H9 (cell line): ENCODE measurements at regions not wholly inside any gene's neighbourhood (a gene's known extent, or its start where the extent isn't known, plus 50 kb on each side); places are given as distances from the start of the nearest gene placed in this dataset.

ENCODE experiments used
- DNase-seq: peaks from one replicate; pipeline ENCODE4 v3.0.0-alpha.2; 2017
- H2AFZ ChIP-seq: one replicate; pipeline ENCODE4 v1.6.1; 2013; ENCODE audit warnings: mild to moderate bottlenecking, low read length, control low read depth, moderate library complexity
- H2AK5ac ChIP-seq: 2 replicates; pipeline ENCODE4 v1.6.1; 2013; ENCODE audit warnings: low read length, control low read depth, mixed read lengths; ENCODE audit not compliant: insufficient read length
- H2BK120ac ChIP-seq: one replicate; pipeline ENCODE4 v1.6.1; 2013; ENCODE audit warnings: low read depth, mild to moderate bottlenecking, low read length, control low read depth, inconsistent platforms; ENCODE audit not compliant: poor library complexity, severe bottlenecking
- H2BK12ac ChIP-seq: 2 replicates; pipeline ENCODE4 v1.6.1; 2013; ENCODE audit warnings: low read length, control low read depth, mixed read lengths, low read depth; ENCODE audit not compliant: insufficient read length
- H2BK15ac ChIP-seq: 2 replicates; pipeline ENCODE4 v1.6.1; 2013; ENCODE audit warnings: low read depth, low read length, control low read depth
- H2BK20ac ChIP-seq: one replicate; pipeline ENCODE4 v1.6.1; 2013; ENCODE audit warnings: low read depth, mild to moderate bottlenecking, low read length, control low read depth, inconsistent platforms; ENCODE audit not compliant: poor library complexity, severe bottlenecking
- H2BK5ac ChIP-seq: 2 replicates; pipeline ENCODE4 v1.6.1; 2013; ENCODE audit warnings: low read length, control low read depth, mixed read lengths; ENCODE audit not compliant: insufficient read length
- H3K14ac ChIP-seq: 2 replicates; pipeline ENCODE4 v1.6.1; 2013; ENCODE audit warnings: low read length, control low read depth; ENCODE audit not compliant: insufficient read depth
- H3K18ac ChIP-seq: 2 replicates; pipeline ENCODE4 v1.6.1; 2013; ENCODE audit warnings: low read depth, mild to moderate bottlenecking, mixed read lengths, low read length, control low read depth; ENCODE audit not compliant: insufficient read length
- H3K23ac ChIP-seq: 2 replicates; pipeline ENCODE4 v1.6.1; 2013; ENCODE audit warnings: low read length, control low read depth, mixed read lengths, low read depth; ENCODE audit not compliant: insufficient read length
- H3K23me2 ChIP-seq: 2 replicates; pipeline ENCODE4 v1.6.1; 2013; ENCODE audit warnings: low read depth, mild to moderate bottlenecking, mixed read lengths, low read length, control low read depth; ENCODE audit not compliant: insufficient read length, poor library complexity, severe bottlenecking
- H3K27ac ChIP-seq: 2 replicates; pipeline ENCODE4 v1.5.1; 2013; ENCODE audit warnings: low read length, control low read depth, mixed read lengths, low read depth; ENCODE audit not compliant: insufficient read length
- H3K27me3 ChIP-seq: 2 replicates; pipeline ENCODE4 v1.6.1; 2013; ENCODE audit warnings: low read length, control low read depth, inconsistent platforms; ENCODE audit not compliant: insufficient read depth
- H3K4ac ChIP-seq: 2 replicates; pipeline ENCODE4 v1.6.1; 2013; ENCODE audit warnings: low read depth, mild to moderate bottlenecking, control low read depth, inconsistent platforms, low read length, moderate library complexity
- H3K4me1 ChIP-seq: 2 replicates; pipeline ENCODE4 v1.6.1; 2013; ENCODE audit warnings: low read length, control low read depth, inconsistent platforms; ENCODE audit not compliant: insufficient read depth
- H3K4me2 ChIP-seq: 2 replicates; pipeline ENCODE4 v1.6.1; 2013; ENCODE audit warnings: low read length, control low read depth, mixed read lengths; ENCODE audit not compliant: insufficient read length, insufficient read depth
- H3K56ac ChIP-seq: 2 replicates; pipeline ENCODE4 v1.6.1; 2013; ENCODE audit warnings: low read depth, mild to moderate bottlenecking, mixed read lengths, low read length, control low read depth; ENCODE audit not compliant: insufficient read length
- H3K79me1 ChIP-seq: 2 replicates; pipeline ENCODE4 v1.6.1; 2013; ENCODE audit warnings: low read depth, mild to moderate bottlenecking, moderate library complexity, low read length, control low read depth, inconsistent platforms; ENCODE audit not compliant: insufficient read depth, poor library complexity, severe bottlenecking
- H3K79me2 ChIP-seq: 2 replicates; pipeline ENCODE4 v1.6.1; 2013; ENCODE audit warnings: low read length, control low read depth, inconsistent platforms; ENCODE audit not compliant: insufficient read depth
- H3K9ac ChIP-seq: 2 replicates; pipeline ENCODE4 v1.6.1; 2013; ENCODE audit warnings: low read length, control low read depth, mixed read lengths; ENCODE audit not compliant: insufficient read length; ENCODE audit errors: extremely low read depth
- H3K9me3 ChIP-seq: one replicate; pipeline ENCODE4 v1.6.1; 2013; ENCODE audit warnings: low read depth, low read length, inconsistent platforms; ENCODE audit not compliant: control insufficient read depth
- H3T11ph ChIP-seq: one replicate; pipeline ENCODE4 v1.6.1; 2013; ENCODE audit warnings: mild to moderate bottlenecking, low read length, control low read depth, inconsistent platforms
- H4K20me1 ChIP-seq: one replicate; pipeline ENCODE4 v1.6.1; 2013; ENCODE audit not compliant: control insufficient read depth, insufficient read length, insufficient read depth
- H4K5ac ChIP-seq: 2 replicates; pipeline ENCODE4 v1.6.1; 2013; ENCODE audit warnings: low read depth, mild to moderate bottlenecking, mixed read lengths, low read length, control low read depth; ENCODE audit not compliant: insufficient read length
- H4K8ac ChIP-seq: replicated peaks from 2 replicates; pipeline ENCODE4 v1.6.1; 2013; ENCODE audit warnings: low read length, control low read depth, mixed read lengths, low read depth; ENCODE audit not compliant: insufficient read length
- H4K91ac ChIP-seq: 2 replicates; pipeline ENCODE4 v1.6.1; 2013; ENCODE audit warnings: low read depth, mild to moderate bottlenecking, moderate library complexity, mixed read lengths, low read length, control low read depth; ENCODE audit not compliant: insufficient read length
- H3K27ac Mint-ChIP-seq, 3 experiments: 2 replicates in 2 of 3; 3 replicates in 1 of 3; pipeline ENCODE4 v1.8.0; 2020 to 2021; ENCODE audit warnings: mixed read lengths in 3 of 3, mild to moderate bottlenecking in 1 of 3, moderate library complexity in 1 of 3
- H3K27me3 Mint-ChIP-seq: 2 replicates; pipeline ENCODE4 v1.8.0; 2021; ENCODE audit warnings: low read depth, mild to moderate bottlenecking, moderate library complexity, mixed read lengths
- H3K36me3 Mint-ChIP-seq, 3 experiments: 2 replicates in 2 of 3; 3 replicates in 1 of 3; pipeline ENCODE4 v1.8.0; 2020 to 2021; ENCODE audit warnings: low read depth in 3 of 3, mixed read lengths in 3 of 3; ENCODE audit not compliant: insufficient read depth in 1 of 3
- H3K4me1 Mint-ChIP-seq, 2 experiments: 2 replicates each; pipeline ENCODE4 v1.8.0; 2020; ENCODE audit warnings: mixed read lengths in 2 of 2
- H3K4me3 Mint-ChIP-seq, 2 experiments: 2 replicates in 1 of 2; 3 replicates in 1 of 2; pipeline ENCODE4 v1.8.0; 2020 to 2021; ENCODE audit warnings: mild to moderate bottlenecking in 2 of 2, mixed read lengths in 2 of 2, moderate library complexity in 1 of 2
- H3K9me3 Mint-ChIP-seq, 2 experiments: 2 replicates in 1 of 2; 3 replicates in 1 of 2; pipeline ENCODE4 v1.8.0; 2020; ENCODE audit warnings: mild to moderate bottlenecking in 2 of 2, mixed read lengths in 2 of 2, moderate library complexity in 1 of 2
- WGBS: extraction: QIAGEN DNeasy Blood & Tissue Kit; methylation state at CpG from one replicate; pipeline ENCODE4 v1.1.7; 2013; ENCODE audit warnings: missing lambda C conversion rate, low lambda C conversion rate, mixed read lengths; ENCODE audit not compliant: insufficient read length; ENCODE audit errors: extremely low coverage; 5-methylcytosine and 5-hydroxymethylcytosine counted together
- TF ChIP-seq, protein P1 (sequence below): fragments of 200-600 bp; sonication (generic); conservative IDR thresholded peaks from 3 replicates; pipeline ENCODE4 v1.8.0; 2021; ENCODE audit warnings: antibody characterized with exemption, mild to moderate bottlenecking

DNA sequence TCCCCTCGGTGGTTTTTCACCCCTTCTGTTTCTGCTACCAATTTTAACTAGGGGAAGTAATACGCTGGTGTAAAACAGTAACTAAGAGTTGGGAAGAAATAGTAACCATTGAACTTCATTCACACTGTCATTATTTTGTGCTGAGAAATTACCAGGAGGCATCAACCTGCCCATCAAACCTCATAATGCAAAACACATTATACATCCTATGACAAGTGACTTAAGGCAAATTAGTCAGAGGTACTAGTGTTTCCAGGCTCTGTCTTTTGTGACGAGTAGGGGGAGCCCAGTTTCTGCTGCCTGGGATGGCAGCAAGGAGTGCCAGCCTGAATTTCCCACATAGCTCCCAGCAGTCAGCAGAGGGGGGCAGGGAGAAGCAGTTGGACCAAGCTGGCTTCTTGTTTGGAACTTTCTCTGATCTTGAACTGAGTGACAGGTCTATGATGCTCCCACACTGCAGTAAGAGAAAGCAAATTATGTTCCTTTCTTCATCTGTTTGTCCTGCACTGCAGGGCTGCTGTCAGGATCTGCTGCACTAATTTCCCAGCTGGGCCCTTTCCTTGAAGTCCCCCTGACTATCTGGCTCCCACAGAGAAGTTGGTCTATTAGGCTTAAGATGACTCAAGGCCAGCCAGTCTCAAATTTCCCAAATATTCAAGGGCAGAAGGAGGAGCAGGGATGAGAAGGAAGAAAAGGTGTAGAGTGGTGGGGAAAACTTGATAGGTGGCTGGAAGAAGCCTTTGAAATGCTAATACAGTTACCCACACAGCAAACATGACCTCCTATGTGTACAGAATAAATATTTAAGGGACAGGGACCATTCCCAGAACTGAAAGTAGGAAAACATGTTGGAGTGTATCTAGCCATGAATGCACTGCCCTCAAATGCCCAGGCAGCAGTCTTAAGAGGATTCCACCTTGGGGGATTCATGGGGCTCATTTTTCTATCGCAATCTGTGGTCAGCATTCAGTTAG is 322.8 kb downstream of the SEC16B start:
- no peak overlapping the region for H3K9ac ChIP-seq
- no peak overlapping the region for H2BK12ac ChIP-seq
- no peak overlapping the region for H3K27ac ChIP-seq
- H3K4me2 ChIP-seq = no peak overlapping the region
- no peaks in the 10 kb centered on the region for H3K79me2 ChIP-seq
- TF ChIP-seq, protein P1, sequence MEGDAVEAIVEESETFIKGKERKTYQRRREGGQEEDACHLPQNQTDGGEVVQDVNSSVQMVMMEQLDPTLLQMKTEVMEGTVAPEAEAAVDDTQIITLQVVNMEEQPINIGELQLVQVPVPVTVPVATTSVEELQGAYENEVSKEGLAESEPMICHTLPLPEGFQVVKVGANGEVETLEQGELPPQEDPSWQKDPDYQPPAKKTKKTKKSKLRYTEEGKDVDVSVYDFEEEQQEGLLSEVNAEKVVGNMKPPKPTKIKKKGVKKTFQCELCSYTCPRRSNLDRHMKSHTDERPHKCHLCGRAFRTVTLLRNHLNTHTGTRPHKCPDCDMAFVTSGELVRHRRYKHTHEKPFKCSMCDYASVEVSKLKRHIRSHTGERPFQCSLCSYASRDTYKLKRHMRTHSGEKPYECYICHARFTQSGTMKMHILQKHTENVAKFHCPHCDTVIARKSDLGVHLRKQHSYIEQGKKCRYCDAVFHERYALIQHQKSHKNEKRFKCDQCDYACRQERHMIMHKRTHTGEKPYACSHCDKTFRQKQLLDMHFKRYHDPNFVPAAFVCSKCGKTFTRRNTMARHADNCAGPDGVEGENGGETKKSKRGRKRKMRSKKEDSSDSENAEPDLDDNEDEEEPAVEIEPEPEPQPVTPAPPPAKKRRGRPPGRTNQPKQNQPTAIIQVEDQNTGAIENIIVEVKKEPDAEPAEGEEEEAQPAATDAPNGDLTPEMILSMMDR = no peak
- H3K23ac ChIP-seq = no peak overlapping the region
- no peak overlapping the region; the same call in 1 of the 2 replicates for H3K14ac ChIP-seq
- H2BK20ac ChIP-seq = no peak overlapping the region
- H3K36me3 Mint-ChIP-seq = no peaks in the 10 kb centered on the region
- no peak overlapping the region for H2BK120ac ChIP-seq
- no peaks in the 10 kb centered on the region for H3K27me3 ChIP-seq
- H3K56ac ChIP-seq = no peak overlapping the region
- no peaks in the 10 kb centered on the region; the same call in 1 of the 2 replicates for H3K27me3 Mint-ChIP-seq
- no peaks in the 10 kb centered on the region for H4K20me1 ChIP-seq
- H3T11ph ChIP-seq = no peak overlapping the region
- no peak overlapping the region for H2BK15ac ChIP-seq
- no peak overlapping the region for H4K8ac ChIP-seq
- no peak overlapping the region for H4K5ac ChIP-seq
- H3K27ac Mint-ChIP-seq = peak overlapping the region in 1 of 3 experiments; percentile 4; a peak in 1 of 7 replicates
- no CpG with 5 or more reads among the region's 4 CpGs for WGBS
- no peaks in the 10 kb centered on the region for H3K4me1 ChIP-seq
- H3K23me2 ChIP-seq = no peaks in the 10 kb centered on the region
- H4K91ac ChIP-seq = no peak overlapping the region
- H3K9me3 Mint-ChIP-seq = no peaks in the 10 kb centered on the region
- H3K4ac ChIP-seq = no peak overlapping the region
- H2AFZ ChIP-seq = no peak overlapping the region
- H3K18ac ChIP-seq = no peak overlapping the region
- no peak overlapping the region for H3K4me3 Mint-ChIP-seq
- peaks cover 8 to 11% of the 10 kb centered on the region in 2 experiments for H3K4me1 Mint-ChIP-seq
- no peaks in the 10 kb centered on the region for H3K9me3 ChIP-seq
- no peaks in the 10 kb centered on the region for H3K79me1 ChIP-seq
- no peak overlapping the region for H2AK5ac ChIP-seq
- H2BK5ac ChIP-seq = no peak overlapping the region
- no peak for DNase-seq
